ENCODE measurements at regions not wholly inside any gene's neighbourhood (a gene's known extent, or its start where the extent isn't known, plus 50 kb on each side); places are given as distances from the start of the nearest gene placed in this dataset.
"Not testable (repeated sequence)": the region's sequence is repeated elsewhere in the genome, so short reads cannot be mapped to it uniquely, and the experiment has no call there.

DNA sequence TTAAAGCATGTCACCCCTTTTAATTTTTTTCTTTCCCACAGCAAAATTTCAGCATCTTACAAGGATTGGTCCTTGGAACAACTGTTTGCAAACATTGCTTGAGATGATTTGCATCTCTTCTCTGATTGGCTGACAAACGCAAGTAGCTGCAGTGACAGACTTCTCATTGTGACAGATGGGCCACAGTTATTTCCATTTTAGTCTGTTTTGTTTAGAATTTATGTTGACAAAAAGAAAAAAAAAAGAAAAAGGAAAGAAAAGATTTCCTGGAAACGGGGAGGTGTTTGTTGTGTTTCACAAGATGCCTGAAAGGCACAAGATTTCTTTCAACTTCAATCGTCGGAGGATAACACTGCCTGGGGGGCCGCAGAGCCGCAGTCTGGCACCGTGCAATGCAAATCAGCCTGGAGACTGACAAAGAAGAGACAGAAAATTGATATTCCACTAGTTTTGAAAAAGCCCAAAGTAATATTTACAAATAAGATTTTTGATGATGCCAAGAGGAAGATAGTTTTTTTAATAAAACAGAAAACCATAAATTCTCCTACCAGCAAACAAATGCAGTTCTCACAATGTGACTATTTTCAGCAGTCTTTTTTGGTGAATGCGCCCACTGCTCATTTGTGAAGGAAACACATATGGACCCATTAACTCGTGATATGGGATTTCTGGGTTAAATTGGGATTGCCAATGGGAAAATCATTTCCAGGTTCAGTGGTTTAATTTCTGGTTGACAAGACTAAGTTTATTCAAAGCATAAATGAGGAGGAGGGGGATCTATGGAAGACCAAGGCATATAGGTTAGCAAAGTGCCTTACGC, 296.2 kb upstream of the SMIM21 start:
- peak; percentile 6 for DNase-seq

DNA sequence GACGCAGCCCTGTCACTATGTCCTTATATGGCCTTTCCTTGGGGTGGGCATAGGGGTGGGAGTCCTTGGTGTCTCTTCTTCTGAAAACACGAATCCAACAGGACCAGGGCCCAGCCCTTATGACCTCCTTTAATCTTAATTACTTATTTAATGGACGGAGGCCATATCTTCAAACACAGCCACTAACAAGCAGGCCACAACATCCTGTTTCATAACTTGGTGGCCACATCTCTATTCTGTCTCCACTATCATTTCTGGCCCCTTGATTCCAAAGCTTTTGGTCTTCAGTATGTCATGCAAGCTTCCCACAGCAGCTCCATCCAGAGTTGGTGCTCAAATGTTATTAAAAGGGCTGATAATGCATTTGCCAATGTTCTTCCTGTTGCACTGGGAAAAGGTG, 287.3 kb upstream of the SMIM21 start:
- DNase-seq = no peak

DNA sequence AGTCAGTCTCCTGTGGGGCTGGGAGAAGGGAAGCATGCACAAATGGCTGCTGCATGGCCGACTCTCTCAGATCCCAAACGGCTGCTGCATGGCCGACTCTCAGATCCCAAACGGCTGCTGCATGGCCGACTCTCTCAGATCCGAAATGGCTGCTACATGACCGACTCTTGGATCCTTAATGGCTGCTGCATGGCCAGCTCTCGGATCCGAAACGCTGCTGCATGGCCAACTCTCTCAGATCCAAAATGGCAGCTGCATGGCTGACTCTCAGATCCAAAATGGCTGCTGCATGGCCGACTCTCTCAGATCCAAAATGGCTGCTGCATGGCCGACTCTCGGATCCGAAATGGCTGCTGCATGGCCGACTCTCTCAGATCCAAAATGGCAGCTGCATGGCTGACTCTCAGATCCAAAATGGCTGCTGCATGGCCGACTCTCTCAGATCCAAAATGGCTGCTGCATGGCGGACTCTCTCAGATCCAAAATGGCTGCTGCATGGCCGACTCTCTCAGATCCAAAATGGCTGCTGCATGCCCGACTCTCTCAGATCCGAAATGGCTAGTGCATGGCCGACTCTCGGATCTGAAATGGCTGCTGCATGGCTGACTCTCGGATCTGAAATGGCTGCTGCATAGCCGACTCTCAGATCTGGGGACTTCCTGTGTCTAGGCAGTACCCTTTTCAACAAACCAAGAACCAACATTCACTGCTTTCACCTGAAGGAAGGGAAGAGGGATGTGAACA, 284.8 kb upstream of the SMIM21 start:
- DNase-seq = peak; percentile 70

DNA sequence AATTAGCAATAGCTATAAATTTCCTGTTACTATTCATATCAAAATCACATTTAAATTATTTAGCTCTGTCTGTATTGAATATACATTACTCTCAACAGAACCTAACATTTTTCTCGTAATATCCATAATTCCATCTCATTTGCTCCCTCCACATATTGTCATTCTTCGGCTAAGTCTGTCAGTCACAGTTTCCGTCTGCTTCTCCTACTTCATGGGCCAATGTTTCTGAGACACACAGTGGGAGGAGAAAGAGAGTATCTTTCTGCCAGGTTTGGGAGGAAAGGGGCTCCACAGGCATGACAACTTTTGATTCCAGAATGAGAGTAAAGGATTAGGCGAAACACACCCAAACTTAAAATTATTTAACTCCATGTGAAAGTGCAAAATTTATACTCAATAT, 273.1 kb upstream of the SMIM21 start:
- DNase-seq = no peak

DNA sequence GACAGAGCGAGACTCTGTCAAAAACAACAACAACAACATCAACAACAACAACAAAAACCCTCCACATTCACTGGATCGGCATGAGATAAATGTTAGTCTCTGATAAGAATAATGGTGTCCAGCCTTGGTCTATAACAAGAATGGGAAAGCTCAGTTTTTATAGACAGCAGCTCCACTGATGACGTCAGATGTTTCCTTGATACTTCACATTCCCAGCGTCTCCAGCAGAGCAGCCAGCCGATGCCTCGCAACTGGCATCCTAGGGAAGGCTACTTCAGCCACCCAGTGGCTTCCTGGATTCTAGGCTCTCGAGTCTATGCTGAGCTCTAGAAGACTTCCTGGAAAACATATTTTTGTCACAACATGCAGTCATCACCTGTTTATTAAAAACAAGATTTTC, 271.4 kb upstream of the SMIM21 start:
- no peak for DNase-seq

DNA sequence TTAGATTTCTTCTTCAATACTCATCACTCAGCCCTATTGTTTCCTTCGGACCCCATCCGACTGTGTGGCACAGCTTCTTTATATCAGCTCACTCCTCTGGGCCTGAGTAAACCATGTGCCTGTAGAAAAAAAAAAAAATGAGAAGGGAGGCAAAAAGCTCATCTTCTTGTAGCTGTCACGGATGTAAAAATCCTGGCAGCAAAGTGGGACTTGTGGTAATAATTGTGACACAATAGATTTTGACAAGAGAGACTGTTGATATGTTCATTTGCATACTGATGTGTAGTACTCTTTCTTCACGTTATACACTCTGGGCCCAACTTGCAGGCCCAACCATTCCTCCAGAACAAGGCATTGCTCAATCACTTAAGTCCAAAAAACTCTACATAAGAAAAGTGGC, 270.0 kb upstream of the SMIM21 start:
- no peak for DNase-seq

DNA sequence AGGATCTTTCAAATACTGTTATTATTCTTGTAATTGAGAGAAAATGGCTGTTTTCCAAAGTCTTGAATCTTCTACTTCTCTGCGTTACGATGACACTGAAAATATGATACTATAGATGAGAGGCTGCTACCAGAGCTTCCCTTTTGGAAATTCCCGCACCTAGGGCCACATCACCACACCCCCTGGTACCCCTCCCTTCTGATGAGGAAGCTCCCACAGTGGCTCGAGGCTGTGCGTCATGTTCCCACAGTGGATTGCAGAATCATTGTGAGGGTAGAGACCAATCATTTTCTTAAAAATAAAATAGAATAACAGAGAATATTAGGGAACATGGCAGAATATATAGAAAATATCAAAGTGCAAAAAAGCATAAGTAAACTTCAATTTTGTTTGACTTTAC, 268.9 kb upstream of the SMIM21 start:
- DNase-seq = no peak

DNA sequence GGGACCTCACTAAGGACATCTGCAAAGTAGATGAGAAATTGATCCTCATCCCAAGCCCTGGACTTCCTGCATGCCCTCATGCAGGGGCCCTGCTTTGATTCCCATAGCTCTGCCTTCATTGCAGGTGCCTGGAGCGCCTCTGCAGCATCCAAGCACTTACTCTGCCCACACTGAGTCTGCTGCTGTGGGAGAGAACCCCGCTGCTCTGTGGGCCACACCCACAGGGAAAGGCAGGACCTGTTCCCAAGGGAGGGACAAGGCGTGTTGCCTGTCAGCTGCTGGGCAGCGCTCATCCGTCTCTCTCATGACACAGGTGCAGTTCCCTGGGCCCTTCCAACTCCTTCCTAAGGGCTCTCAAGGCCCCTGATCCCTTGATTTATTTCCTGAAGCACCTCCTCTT, 266.8 kb upstream of the SMIM21 start:
- no peak for DNase-seq

DNA sequence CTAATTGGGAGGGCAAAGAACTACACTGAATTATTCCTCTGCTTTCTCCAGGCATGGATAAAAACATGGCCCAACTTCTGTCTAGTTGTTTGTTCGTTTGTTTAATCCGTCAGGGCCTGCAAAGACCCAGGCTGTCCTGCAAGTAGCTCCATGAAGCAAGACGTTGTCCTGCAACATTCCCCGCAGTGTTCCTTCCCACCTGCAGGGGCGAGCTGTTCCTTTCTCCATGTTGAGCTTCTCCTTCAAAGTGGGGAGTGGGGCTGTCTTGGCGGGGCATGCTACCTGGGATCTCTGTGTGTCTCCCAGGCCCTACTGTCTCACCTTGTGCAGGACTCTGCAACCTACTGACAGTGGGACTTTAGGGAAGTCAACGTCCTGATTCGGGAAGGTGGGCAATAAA, 264.0 kb upstream of the SMIM21 start:
- DNase-seq = no peak

DNA sequence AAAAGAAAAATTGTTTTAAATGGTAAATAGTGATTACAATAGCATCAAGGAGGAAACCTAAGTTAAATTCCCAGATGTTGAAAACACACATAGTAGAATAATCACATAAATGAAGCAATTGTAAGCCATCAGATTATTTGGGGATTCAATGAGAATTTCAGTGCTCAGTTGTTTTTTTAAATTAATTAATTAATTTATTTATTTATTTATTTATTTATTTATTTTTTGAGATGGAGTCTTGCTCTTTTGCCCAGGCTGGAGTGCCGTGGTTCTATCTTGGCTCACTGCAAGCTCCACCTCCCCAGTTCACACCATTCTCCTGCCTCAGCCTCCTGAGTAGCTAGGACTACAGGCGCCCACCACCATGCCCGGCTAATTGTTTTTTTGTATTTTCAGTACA, 262.8 kb upstream of the SMIM21 start:
- DNase-seq = not testable (repeated sequence)

DNA sequence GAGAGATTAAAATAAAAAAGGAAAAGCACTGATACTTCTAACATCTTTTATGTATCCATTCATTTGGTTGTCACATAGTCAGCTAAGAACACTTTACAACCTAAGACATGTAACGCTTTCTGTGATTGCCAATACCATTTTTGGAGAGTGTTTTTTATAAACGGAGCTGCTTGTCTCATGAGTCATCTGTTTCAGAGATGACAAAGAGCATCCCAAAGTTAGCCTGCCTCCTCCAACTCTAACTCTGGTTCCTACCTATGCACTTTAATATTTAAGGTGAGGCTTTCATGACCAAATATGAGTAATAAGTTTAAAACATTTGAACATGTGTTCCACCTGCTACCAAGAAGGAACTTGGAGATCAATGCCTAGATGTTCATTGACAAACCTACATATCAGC, 260.1 kb upstream of the SMIM21 start:
- no peak for DNase-seq

DNA sequence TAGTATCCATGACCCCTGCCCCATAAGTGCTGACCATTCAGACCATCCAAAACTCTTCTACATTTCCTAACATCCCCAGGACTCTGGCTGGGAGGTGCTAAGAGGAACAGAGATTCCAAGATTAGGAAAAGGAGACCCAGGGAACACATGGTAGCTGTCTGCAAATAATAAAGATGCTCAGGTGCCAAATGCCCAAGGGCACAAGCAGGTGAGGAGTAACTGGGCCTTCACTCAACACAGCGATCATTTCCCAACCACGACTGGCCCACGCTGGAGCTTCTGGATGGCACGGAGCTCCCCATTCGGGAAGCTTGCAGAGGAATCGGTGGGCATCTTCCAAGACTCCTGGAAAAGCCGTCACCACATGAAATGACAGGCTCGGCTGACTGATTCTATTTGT, 255.9 kb upstream of the SMIM21 start:
- DNase-seq = no peak

DNA sequence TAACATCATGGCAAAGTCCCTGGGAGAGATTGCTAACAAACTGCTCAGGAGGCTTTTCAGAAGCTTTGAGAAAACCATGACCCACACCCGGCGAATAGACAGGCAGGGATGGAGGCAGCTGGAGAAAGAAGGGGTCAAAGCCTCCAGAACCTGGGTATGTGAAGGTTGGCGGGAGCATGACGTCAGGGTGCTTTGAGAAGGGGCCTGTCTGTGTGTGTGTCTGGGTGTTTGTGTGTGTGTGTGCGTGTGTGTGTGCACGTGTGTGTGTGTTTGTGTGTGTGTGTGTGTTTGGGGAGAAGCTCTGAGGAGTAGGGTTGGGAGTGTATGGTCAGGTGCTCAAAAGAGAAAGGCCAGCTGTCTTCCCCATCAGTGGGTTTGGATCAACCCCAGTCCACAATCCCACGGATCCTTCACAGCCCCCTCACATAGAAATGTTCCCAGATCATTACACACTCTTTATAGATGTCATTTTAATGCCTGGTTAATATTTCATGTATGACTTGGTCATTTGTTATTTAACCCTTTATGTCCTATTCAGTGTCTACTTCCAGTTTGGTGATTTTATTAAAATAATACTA, 254.1 kb upstream of the SMIM21 start:
- DNase-seq = no peak

DNA sequence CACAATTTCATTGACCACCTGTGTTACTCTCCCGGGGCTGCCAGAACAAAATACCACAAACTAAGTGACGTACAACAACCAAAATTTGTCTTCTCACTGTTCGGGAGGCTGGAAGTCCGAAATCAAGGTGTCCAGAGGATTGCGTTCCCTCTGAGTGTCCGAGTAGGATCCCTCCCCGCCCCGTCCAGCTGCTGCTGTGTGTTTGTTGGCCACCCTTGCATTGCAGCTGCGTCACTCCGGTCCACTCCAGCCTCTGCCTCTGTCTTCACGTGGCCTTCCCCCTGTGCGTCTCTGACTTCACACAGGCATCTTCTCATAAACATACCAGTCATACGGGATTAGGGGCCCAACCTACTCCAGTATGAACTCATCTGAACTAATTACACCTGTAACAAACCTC, 251.8 kb upstream of the SMIM21 start:
- DNase-seq = no peak

DNA sequence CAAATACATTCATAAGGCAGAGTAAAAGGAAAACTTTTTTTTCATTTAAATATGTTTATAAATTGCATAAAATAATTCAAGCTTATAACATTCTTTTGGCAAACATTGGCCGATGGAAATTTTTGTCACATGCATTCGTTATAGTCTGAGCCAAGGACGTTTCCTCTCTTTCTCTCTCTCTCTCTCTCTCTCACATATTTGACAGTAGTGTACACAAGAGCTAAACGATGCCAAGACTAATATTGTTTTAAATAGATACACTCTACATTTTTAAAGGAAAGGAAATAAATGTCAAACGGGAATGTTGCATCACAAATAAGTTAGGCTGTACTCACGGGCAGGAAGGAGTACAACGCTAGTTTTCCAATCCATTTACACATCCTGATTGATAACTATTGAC, 251.1 kb upstream of the SMIM21 start:
- DNase-seq = no peak

DNA sequence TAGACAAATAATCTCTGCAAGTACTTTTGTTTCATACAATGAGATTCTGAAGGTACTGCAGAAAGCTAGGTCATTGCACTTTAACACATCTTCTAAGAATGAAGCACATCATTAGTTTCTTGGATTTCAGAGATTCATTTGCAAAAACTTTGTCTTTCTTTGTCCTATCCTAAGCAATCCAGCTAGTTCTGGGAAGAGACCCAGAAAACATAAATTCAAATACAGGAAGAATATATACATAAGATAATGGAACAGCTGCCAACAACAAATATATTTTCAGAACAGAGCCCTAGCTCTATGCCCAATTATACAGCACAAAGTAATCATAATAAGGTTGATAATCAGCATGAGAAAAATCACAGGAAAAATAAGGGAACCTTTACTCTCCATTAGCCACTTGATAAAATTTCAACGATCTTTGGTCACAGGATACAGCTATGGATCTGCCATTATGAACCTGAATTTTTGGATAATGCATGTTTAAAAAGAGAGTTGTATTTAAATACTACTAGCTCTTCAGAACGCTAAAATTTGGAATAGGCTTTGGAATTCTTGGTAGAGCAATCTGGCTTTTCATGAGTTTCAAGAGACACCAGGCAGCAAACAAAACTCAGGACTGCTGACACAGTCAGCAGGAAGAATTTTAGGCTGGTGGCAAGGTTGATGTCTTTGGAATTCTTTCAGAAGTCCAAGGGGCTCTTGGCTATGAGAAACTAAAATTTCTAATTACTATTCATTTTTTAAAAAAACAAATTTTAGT, 250.4 kb upstream of the SMIM21 start:
- DNase-seq = no peak

DNA sequence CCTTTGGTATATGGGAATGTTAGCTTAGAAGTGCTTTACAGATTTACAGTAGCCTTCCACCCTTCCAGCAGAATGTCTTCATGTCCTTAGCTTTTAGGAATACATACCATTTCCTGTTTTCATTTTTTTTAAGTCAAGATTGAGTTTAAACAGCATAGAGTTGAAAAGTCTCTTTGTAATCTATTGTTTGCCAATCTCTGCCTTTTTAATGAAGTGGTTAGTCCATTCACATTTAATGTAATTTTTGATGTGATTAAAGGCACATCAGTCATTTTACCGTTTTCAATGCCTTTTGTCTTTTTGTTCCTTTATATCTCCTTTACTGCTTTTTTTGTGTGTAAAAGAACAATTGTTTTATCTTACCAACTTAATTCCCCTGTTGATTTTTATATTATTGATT, 233.4 kb upstream of the SMIM21 start:
- DNase-seq = no peak

DNA sequence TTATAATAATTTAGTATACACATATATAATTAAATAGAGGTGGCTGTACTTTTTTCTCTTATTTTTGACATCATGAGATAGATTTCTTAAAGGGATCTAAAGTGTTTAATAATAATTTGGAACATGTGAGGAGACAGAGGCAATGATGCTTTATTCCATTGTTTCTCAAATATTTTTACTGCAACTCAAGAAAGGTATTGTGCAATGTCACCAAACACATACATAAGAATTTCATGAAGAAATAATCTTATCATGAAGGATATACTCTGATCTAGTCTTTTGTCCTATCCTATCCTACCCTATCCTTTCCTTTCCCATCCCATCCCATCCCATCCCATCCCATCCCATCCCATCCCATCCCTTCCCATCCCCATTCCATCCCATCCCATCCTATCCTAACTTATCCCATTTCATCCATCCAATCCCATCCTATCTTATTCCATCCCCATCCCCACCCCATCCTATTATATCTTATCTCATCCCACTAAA, 232.1 kb upstream of the SMIM21 start:
- DNase-seq = no peak

DNA sequence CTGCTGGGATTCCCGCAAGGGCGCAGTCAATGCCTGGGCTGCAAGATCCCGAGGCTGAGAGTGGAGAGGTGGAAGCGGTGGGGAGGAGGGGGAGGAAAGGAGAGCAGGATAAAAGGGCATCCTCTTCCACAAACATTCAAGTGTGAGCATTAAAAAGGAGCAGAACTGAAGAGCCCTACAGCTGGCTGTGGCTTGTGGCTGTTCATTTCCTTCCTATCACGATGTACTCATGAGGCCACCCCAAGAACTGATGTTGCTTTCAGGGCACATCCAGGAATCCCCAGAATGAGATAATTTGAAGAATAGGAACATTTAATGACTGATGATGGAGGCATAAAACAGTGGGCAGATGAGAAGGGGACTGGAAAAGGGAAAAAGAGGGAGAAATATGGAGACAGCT, 230.8 kb upstream of the SMIM21 start:
- no peak for DNase-seq

DNA sequence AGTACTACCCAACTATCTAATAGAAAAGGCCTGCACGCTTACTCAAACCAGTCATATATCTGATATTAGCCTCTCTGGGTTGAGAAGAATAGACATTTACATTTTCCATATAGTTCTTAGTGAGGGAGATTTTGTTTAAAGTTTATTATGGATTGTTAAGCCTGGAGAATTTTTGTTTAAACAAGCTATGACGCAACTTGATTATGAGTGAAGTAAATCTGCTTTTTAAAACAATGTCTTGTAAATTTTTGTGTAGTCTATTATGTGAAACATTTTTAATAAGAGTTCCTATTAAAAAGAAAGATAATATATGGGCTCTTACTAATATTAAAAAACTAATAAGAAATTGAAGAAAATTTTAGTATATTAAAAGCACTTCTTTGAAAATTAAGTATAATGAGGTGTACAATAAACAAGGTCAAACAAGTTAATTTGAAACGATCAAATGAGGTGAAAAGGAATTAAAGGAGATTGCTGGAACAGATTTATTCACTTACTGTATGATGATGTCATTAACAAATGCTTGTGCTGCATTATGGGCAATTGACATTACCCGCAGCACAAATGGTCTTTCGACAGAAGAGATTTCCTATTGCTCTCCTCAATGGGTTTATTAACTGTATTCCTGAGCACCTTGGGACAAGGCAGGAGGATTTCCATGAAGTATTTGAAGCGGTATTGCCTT, 229.2 kb upstream of the SMIM21 start:
- no peak for DNase-seq

DNA sequence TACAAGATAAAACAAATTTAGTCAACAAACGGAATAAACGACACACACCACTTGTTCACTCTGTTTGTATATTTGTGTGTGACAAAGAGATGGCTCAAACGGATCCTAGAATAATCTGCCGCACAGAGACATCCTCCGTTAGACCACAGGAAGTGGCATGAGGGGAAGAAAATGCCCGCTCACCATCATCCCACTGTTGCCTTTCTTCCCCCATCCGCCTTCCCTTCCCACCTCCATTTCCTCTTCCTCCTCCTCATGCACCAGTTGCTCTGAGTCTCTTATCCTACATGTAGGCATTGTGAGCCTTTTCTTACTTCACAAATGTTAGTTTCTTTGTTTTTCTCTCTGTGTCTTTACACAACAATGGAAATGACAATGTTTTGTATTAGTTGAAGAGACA, 228.5 kb upstream of the SMIM21 start:
- DNase-seq = no peak

DNA sequence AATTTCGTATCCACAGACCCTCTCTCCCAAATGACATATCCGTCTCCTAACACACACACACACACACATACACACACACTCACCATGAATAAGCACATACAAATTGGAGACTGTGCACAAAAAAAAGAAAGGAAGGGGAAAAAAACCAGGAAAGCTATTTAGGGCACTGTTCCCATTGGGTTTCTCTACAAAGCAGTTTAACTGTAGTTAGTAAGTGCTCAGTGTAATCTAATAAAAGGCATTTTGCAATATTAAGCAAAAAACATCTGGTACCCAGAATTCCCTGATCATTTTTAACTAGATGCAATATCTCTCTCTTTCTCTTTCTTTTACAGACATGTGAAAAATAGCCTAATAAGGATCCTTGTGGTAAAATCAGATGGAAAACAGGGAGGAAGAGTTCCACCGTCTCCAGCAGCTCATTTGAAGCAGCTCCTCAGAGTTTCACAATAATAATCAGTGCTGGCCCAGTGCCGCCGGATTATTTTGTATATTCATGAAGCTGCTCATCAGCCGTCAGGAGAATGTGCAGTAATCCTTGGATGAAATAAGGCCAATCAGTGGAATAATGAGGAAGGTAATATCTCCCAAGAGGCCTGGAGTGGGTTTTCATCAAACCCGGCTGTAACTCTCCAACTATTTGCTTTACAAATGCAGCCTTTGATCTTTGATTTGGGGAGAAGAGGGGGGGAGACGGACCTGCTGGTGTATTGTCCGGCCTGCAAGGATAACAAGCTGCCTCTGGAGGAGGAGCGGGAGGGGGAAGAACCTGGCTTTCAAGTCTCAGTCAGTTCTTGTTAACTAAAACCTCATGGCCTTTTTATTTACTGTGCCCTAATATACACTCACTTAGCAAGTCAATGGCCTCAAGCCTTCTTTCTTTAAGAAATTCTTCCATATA, 227.6 kb upstream of the SMIM21 start:
- no peak for DNase-seq
